GM18861 (cell line): ENCODE measurements at regions not wholly inside any gene's neighbourhood (a gene's known extent, or its start where the extent isn't known, plus 50 kb on each side); places are given as distances from the start of the nearest gene placed in this dataset.
"Not testable (repeated sequence)": the region's sequence is repeated elsewhere in the genome, so short reads cannot be mapped to it uniquely, and the experiment has no call there.

Experiments
- ATAC-seq: cut with Tn5 transposase; IDR thresholded peaks from one replicate; pipeline ENCODE4 v1.9.1; 2021; ENCODE audit not compliant: unreplicated experiment

- no peak for ATAC-seq
Observed at GRCh38 chr13:62887046-62887445, 1471.4 kb upstream of the PCDH20 start.

GRCh38 chr13:62879071-62879470 is 1463.4 kb upstream of the PCDH20 start:
- no peak for ATAC-seq

GRCh38 chr13:62875118-62875640 is 1459.5 kb upstream of the PCDH20 start:
- ATAC-seq: no peak

GRCh38 chr13:62850331-62850730 is 1434.7 kb upstream of the PCDH20 start:
- no peak for ATAC-seq

- no peak for ATAC-seq
Observed at GRCh38 chr13:62847520-62847919, 1431.9 kb upstream of the PCDH20 start.

GRCh38 chr13:62846302-62846701 is 1430.7 kb upstream of the PCDH20 start:
- no peak for ATAC-seq

GRCh38 chr13:62839338-62839737 is 1423.7 kb upstream of the PCDH20 start:
- ATAC-seq: no peak

- no peak for ATAC-seq
Observed at GRCh38 chr13:62838929-62839328, 1423.3 kb upstream of the PCDH20 start.

- no peak for ATAC-seq
Observed at GRCh38 chr13:62837895-62838294, 1422.2 kb upstream of the PCDH20 start.

- ATAC-seq: no peak
Observed at GRCh38 chr13:62829486-62829885, 1413.8 kb upstream of the PCDH20 start.

GRCh38 chr13:62799931-62800436 is 1384.3 kb upstream of the PCDH20 start:
- ATAC-seq: no peak

GRCh38 chr13:62799038-62799535 is 1383.4 kb upstream of the PCDH20 start:
- ATAC-seq: no peak

GRCh38 chr13:62793850-62794249 is 1378.2 kb upstream of the PCDH20 start:
- ATAC-seq: no peak

GRCh38 chr13:62781866-62782265 is 1366.2 kb upstream of the PCDH20 start:
- ATAC-seq: no peak

GRCh38 chr13:62779161-62779560 is 1363.5 kb upstream of the PCDH20 start:
- ATAC-seq: no peak

- ATAC-seq: no peak
Observed at GRCh38 chr13:62767473-62767872, 1351.8 kb upstream of the PCDH20 start.

GRCh38 chr13:62760724-62761123 is 1345.1 kb upstream of the PCDH20 start:
- ATAC-seq: no peak

- ATAC-seq: no peak
Observed at GRCh38 chr13:62747629-62748028, 1332.0 kb upstream of the PCDH20 start.

- no peak for ATAC-seq
Observed at GRCh38 chr13:62747152-62747551, 1331.5 kb upstream of the PCDH20 start.

GRCh38 chr13:62729746-62730145 is 1314.1 kb upstream of the PCDH20 start:
- ATAC-seq: not testable (repeated sequence)

GRCh38 chr13:62721893-62722292 is 1306.2 kb upstream of the PCDH20 start:
- no peak for ATAC-seq

GRCh38 chr13:62711948-62712347 is 1296.3 kb upstream of the PCDH20 start:
- ATAC-seq: not testable (repeated sequence)

- no peak for ATAC-seq
Observed at GRCh38 chr13:62710787-62711186, 1295.1 kb upstream of the PCDH20 start.
